ENCODE measurements at regions not wholly inside any gene's neighbourhood (a gene's known extent, or its start where the extent isn't known, plus 50 kb on each side); places are given as distances from the start of the nearest gene placed in this dataset.

GRCh38 chr18:24983566-24984139, 368.3 kb downstream of the ZNF521 start (continued):
- TF ChIP-seq CTCF (IDR thresholded peaks at IDR 0.05; ENCODE audit: control extremely low read depth in 1 of 3, insufficient read depth in 1 of 3, low read depth in 1 of 3, low read length in 3 of 3) (no peak), EP300 (IDR thresholded peaks at IDR 0.05; ENCODE audit: borderline replicate concordance in 1 of 2, low read depth in 2 of 2, low read length in 2 of 2) (no peak), SIN3A (conservative IDR thresholded peaks at IDR 0.05 in 1 of 2, IDR thresholded peaks at IDR 0.05 in 1 of 2; ENCODE audit: low read depth in 1 of 2, low read length in 2 of 2) (no peak), SP4 (IDR thresholded peaks at IDR 0.05; ENCODE audit: low read length) (no peak), SIRT6 (IDR thresholded peaks at IDR 0.05; ENCODE audit: low read length) (no peak), MAX (IDR thresholded peaks at IDR 0.05) (no peak), RFX5 (IDR thresholded peaks at IDR 0.05; ENCODE audit: borderline replicate concordance, low read depth, low read length) (no peak), CBX8 (IDR thresholded peaks at IDR 0.05; ENCODE audit: borderline replicate concordance, low read depth, low read length) (no peak), PHF8 (conservative IDR thresholded peaks at IDR 0.05; ENCODE audit: low read depth, low read length) (no peak), E2F6 (IDR thresholded peaks at IDR 0.05) (0 out of 2 replicates have a peak, but pooled peaks have one; percentile 6), NANOG (IDR thresholded peaks at IDR 0.05; ENCODE audit: insufficient read depth, low read depth, low read length, poor library complexity, severe bottlenecking) (peak; percentile 85), POLR2A (IDR thresholded peaks at IDR 0.05; ENCODE audit: control extremely low read depth in 1 of 2, low read depth in 2 of 2, low read length in 2 of 2) (no peak), GABPA (IDR thresholded peaks at IDR 0.05; ENCODE audit: borderline replicate concordance, insufficient read depth, low read length) (no peak), HDAC2 (IDR thresholded peaks at IDR 0.05; ENCODE audit: borderline replicate concordance in 1 of 2, low read depth in 2 of 2, low read length in 2 of 2) (0 out of 4 replicates have a peak, but pooled peaks of 1 of the 2 experiments have one; percentile 3), NRF1 (IDR thresholded peaks at IDR 0.05; ENCODE audit: low read depth, low read length) (no peak)
